Activated CD8-positive, alpha-beta memory T cell treated with anti-CD3 and anti-CD28 coated beads, Interleukin-2, amount 50 U/mL, for 1 hour (primary cell): ENCODE measurements at regions not wholly inside any gene's neighbourhood (a gene's known extent, or its start where the extent isn't known, plus 50 kb on each side); places are given as distances from the start of the nearest gene placed in this dataset.

Experiments used
- DNase-seq: peaks from one replicate; pipeline ENCODE4 v3.0.0-alpha.2; 2020; ENCODE audit errors: extremely low read depth

- no peak for DNase-seq
These were observed 233.4 kb upstream of the COPS8 start for GRCh38 chr2:236852100-236852976.

GRCh38 chr2:236852977-236853374 is 232.7 kb upstream of the COPS8 start:
- no peak for DNase-seq

- DNase-seq = no peak
These were observed 232.1 kb upstream of the COPS8 start for GRCh38 chr2:236853585-236854051.

- no peak for DNase-seq
These were observed 230.4 kb upstream of the COPS8 start for GRCh38 chr2:236855176-236855865.

GRCh38 chr2:236855866-236856847 is 229.5 kb upstream of the COPS8 start:
- no peak for DNase-seq

GRCh38 chr2:236856848-236857235 is 228.8 kb upstream of the COPS8 start:
- no peak for DNase-seq

GRCh38 chr2:236857246-236857645 is 228.4 kb upstream of the COPS8 start:
- DNase-seq = no peak

- no peak for DNase-seq
These were observed 227.9 kb upstream of the COPS8 start for GRCh38 chr2:236857781-236858180.

- DNase-seq = no peak
These were observed 227.0 kb upstream of the COPS8 start for GRCh38 chr2:236858661-236859060.

GRCh38 chr2:236859908-236860307 is 225.8 kb upstream of the COPS8 start:
- no peak for DNase-seq

- no peak for DNase-seq
These were observed 224.4 kb upstream of the COPS8 start for GRCh38 chr2:236861196-236861875.

GRCh38 chr2:236861944-236862343 is 223.7 kb upstream of the COPS8 start:
- DNase-seq = no peak

GRCh38 chr2:236862526-236862925 is 223.2 kb upstream of the COPS8 start:
- no peak for DNase-seq

- no peak for DNase-seq
These were observed 222.5 kb upstream of the COPS8 start for GRCh38 chr2:236862961-236863728.

- DNase-seq = no peak
These were observed 222.0 kb upstream of the COPS8 start for GRCh38 chr2:236863729-236864126.

GRCh38 chr2:236865052-236865451 is 220.6 kb upstream of the COPS8 start:
- DNase-seq = no peak

GRCh38 chr2:236866542-236867340 is 218.9 kb upstream of the COPS8 start:
- DNase-seq = no peak

- DNase-seq = no peak
These were observed 218.0 kb upstream of the COPS8 start for GRCh38 chr2:236867441-236868260.

- DNase-seq = no peak
These were observed 215.3 kb upstream of the COPS8 start for GRCh38 chr2:236870370-236870769.
